GM21360 (cell line): ENCODE measurements at regions not wholly inside any gene's neighbourhood (a gene's known extent, or its start where the extent isn't known, plus 50 kb on each side); places are given as distances from the start of the nearest gene placed in this dataset.
"Not testable (repeated sequence)": the region's sequence is repeated elsewhere in the genome, so short reads cannot be mapped to it uniquely, and the experiment has no call there.

Experiments
- ATAC-seq: cut with Tn5 transposase; IDR thresholded peaks from one replicate; pipeline ENCODE4 v1.9.1; 2021; ENCODE audit warnings: mild to moderate bottlenecking, moderate library complexity; ENCODE audit not compliant: unreplicated experiment

GRCh38 chr12:74076918-74077317 is 460.7 kb upstream of the ATXN7L3B start:
- ATAC-seq = no peak

GRCh38 chr12:74105434-74105833 is 432.2 kb upstream of the ATXN7L3B start:
- ATAC-seq = no peak

- ATAC-seq = no peak
These were observed 428.9 kb upstream of the ATXN7L3B start for GRCh38 chr12:74108729-74109128.

GRCh38 chr12:74111688-74112360 is 425.8 kb upstream of the ATXN7L3B start:
- no peak for ATAC-seq

GRCh38 chr12:74119811-74120362 is 417.7 kb upstream of the ATXN7L3B start:
- no peak for ATAC-seq

GRCh38 chr12:74120644-74121043 is 417.0 kb upstream of the ATXN7L3B start:
- no peak for ATAC-seq

- ATAC-seq = no peak
These were observed 407.9 kb upstream of the ATXN7L3B start for GRCh38 chr12:74129702-74130101.

- ATAC-seq = no peak
These were observed 393.2 kb upstream of the ATXN7L3B start for GRCh38 chr12:74144396-74144795.

- ATAC-seq = no peak
These were observed 392.3 kb upstream of the ATXN7L3B start for GRCh38 chr12:74145328-74145727.

- ATAC-seq = no peak
These were observed 388.8 kb upstream of the ATXN7L3B start for GRCh38 chr12:74148849-74149248.

GRCh38 chr12:74152370-74152769 is 385.3 kb upstream of the ATXN7L3B start:
- ATAC-seq = no peak

GRCh38 chr12:74166096-74166495 is 371.5 kb upstream of the ATXN7L3B start:
- no peak for ATAC-seq

- no peak for ATAC-seq
These were observed 368.0 kb upstream of the ATXN7L3B start for GRCh38 chr12:74169607-74170006.

- ATAC-seq = no peak
These were observed 366.8 kb upstream of the ATXN7L3B start for GRCh38 chr12:74170645-74171477.

GRCh38 chr12:74171478-74171909 is 366.1 kb upstream of the ATXN7L3B start:
- ATAC-seq = no peak

GRCh38 chr12:74174961-74175360 is 362.7 kb upstream of the ATXN7L3B start:
- ATAC-seq = not testable (repeated sequence)

- no peak for ATAC-seq
These were observed 352.3 kb upstream of the ATXN7L3B start for GRCh38 chr12:74185360-74185759.

- ATAC-seq = no peak
These were observed 344.4 kb upstream of the ATXN7L3B start for GRCh38 chr12:74193191-74193590.

GRCh38 chr12:74204236-74204635 is 333.4 kb upstream of the ATXN7L3B start:
- no peak for ATAC-seq

- no peak for ATAC-seq
These were observed 309.6 kb upstream of the ATXN7L3B start for GRCh38 chr12:74227846-74228545.

GRCh38 chr12:74229671-74230070 is 308.0 kb upstream of the ATXN7L3B start:
- no peak for ATAC-seq
